ENCODE measurements at regions not wholly inside any gene's neighbourhood (a gene's known extent, or its start where the extent isn't known, plus 50 kb on each side); places are given as distances from the start of the nearest gene placed in this dataset.

DNA sequence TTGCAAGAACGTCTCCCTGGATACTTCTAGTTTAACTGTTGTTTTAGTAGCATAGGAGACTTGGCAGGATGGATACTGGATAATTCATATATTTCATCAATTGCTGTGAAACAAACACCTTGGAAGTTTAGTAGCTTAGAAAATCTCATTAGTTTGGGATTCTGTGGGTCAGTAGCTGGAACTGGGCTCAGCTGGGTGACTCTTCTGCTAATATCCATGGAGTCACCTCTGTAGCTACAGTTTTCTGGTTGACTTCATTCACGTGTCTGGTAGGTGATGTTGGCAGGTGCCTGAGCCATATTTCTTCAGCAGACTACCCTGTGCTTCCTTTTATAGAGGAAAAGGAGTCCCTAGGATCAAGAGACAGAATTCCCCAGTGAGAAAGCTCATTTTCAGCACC, 208.9 kb upstream of the PFKP start:
- DNase-seq (ENCODE audit: low spot score) = no peak

DNA sequence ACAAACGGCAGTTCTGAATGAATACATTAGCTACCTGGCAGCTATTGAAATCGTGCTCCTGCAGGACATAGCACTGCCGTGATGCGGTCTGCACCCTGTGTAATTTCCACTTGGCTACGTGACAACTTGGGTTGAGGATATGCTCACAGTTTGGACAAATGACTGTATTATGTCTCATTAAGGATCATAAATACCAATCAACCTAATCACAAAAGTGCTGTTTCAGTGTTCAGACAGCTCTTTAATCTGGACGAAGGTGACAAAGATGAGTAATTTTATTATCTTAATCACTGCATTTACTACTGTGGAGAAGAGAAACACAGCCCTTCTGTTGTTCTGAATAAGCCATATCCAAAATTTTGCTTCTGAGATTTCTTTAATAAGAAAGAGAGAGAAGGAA, 210.8 kb upstream of the PFKP start:
- DNase-seq (ENCODE audit: low spot score) = no peak

DNA sequence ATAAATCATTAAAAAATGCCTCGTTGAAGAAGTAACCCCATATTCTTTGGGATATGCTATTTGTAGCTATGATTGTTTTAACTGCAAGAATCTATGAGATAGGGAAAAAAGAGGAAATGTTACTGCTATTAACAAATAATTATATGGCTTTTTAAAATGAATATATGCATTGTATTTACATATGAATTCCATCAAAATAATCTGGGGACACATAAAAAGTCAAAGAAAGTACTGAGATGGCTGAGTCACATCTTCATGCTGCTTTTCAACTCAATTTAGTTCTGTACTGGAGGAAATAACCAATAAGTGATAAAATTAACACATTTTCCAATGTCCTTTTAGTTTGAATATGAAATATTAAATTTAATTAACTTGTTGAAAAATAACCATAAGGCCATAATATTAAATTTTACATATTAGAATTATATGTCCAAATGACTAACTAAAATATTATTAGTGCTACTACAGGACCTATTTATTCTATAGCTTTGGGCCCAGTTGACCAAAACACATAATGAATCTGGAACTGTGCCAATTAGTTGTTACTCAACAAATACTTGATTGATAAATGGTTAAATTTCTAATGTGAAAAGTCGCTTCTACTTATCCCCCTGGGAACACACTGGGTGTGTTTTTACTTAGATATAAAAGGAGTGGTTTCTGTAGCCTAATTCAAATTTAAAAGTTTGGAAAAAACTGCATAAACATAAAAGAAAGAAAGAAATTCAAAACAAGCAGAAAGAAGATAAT, 214.6 kb upstream of the PFKP start:
- no peak for DNase-seq (ENCODE audit: low spot score)

DNA sequence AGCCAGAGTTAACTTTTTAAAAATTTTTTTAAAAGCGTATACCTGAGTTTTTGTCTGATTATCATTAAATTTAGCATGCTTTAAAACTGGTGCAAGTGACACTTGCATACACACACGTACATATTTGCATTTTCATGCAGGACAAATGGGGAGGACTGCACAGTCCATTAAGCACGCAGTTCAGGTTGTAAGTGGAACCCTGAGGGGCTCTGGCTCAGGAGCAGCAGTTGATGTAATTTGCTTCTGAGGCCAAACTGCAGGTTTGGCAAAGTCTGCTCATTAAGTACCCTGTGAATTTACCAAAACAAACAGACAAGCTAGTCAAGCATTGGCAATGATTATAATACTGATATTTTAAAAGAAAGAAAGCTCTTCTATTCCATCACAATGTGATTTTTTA, 215.8 kb upstream of the PFKP start:
- no peak for DNase-seq (ENCODE audit: low spot score)

DNA sequence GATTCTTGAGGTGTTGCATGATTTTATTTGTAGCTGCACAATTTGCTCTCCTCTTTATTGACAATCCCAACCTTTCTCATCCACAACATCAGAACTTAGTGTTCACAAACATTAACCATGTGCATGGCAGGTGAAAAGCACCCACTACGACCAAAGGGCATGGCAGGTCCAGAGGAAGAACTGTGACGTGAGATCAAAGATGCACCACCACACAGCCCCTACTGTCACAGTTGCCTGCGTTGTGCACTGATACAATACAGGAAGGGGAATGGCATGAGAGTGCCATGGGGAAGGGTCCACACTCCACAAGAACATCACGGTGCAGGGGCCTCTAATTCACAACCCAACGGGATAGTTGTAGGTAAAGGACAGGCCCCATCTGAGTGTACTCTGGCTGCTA, 217.1 kb upstream of the PFKP start:
- DNase-seq (ENCODE audit: low spot score) = no peak

DNA sequence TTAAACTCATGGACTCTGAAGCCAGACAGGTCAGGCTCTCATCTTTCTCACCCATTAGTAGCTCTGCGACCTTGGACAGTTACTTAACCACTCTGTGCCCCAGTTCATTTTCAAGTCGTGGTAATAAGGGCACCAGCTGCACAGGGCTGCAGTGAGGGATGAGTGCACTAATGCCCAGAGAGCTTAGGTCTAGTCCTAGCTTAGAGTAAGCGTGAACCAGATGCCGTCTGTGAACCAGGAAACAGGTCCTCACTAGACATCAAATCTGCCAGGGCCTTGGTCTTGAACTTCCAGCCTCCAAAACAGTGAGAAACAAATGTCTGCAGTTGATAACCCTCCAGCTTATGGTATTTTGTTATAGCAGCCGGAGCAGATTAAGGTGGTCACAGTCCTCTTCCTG, 222.4 kb upstream of the PFKP start:
- no peak for DNase-seq (ENCODE audit: low spot score)

DNA sequence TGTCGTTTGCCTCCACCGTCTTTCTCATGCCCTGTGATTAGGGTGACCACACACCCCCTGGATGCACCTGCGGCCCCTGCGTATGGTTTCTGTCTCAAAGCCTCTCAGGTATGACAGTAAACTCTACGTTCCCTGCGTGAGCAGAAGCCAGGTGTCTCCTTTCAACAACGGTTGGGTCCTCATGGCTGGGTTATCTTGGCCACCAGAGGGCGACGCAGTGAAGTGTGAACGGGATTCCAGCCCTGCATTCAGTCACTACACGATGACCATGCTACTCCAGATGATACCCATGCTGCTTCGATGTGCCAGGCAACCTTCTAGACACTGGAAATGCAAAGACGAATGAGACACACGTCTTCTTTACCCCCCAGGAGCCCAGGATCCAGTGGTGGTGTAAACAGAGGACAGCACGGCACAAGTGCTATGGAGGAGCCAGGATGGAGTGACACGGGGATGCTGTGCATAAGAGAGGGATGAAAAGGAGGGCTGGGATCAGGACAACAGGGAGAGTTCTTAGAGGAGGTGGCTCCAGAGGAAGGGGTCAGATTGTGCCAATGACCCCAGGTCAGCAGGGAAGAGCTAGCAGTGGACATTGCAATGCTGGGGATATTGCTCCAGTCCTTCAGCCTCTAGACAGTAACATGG, 228.1 kb upstream of the PFKP start:
- no peak for DNase-seq (ENCODE audit: low spot score)

DNA sequence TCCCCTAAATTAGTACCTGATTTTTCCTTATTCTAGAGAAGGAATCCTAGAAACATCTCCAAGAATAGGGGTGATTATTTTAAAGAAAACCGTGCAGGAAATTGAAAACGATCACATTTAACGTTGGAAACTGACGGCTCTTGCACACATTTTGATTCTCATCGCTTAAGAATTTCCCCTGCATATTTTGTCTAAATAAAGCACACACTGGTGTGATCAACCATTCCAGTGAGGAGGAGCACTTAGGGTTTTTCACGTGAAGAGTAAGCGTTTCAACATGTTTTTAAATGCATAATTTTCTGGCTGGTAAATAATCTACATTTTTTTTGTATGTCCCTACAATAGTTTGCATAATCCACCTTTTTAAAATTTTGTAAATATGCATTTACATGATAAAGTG, 229.7 kb upstream of the PFKP start:
- DNase-seq (ENCODE audit: low spot score) = no peak

DNA sequence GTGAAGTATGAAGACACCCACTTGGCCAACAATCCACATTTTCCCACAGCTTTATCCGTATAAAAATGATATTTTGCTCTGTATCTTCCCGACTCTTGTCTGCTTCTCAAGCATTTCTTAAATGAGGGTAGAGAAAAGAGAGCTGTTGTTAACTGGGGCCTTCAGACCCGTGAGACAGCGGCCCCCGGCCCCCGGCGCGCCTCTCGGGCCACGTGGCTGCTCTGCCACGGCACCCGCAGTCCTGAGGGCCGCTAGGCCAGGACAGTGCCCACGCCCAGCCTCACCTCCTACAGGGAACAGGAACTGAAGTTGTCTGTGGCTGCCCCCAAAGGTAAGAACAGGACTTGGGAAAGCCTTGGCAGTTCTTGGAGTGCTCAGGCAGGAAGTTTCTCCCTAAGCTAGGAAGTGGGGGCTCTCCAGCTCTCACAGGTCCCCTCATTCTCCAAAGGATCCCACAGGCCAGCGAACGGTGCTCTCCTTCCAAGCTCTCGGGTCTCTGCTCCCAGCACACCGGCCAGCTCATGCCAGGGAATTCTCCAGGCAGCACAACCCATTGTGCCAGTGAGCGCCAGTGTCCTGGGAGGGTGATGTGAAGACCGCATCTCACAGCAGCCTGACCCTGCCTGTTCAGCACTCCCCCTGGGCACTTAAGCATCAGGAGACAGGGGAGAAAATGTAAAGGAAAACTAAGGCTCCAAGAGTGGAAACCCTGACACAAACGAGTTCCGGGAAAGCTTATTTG, 230.3 kb upstream of the PFKP start:
- DNase-seq (ENCODE audit: low spot score) = no peak

DNA sequence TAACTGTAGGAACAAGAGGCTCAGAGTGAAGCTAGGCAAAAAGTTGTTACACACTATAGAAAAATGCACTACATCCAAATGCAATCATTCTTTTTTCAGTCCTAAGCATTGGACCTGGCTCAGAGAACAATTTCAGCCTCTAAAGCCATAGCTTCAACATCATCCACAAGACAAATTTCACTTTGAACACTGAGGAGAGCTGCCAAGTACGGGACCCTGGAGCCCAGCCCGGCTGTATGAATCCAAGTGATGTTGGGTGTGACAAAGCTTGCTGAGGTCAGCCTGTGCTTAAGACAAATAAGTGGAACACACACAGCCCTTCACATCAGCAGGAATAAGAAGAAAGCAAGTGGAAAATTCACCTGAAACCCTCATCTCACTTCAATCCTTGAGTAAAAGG, 233.1 kb upstream of the PFKP start:
- no peak for DNase-seq (ENCODE audit: low spot score)

DNA sequence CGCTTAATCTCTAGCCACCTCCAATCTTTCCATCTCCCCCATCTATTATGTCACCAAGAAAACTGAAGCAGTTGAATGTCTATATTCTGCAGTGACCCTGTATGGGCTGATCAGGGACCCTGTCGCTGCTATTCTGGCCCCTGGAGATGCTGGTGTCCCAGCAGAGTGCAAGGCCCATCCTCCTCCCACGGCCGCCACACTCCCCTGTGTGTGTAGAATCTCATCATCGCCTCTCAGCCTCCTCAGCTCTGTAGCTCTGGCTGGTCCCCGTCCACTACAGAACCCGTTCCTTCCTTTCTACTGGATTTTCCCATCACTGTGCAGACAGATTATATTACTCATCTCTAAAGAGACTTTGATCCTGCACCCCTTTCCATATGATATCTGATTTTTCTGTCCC, 235.8 kb upstream of the PFKP start:
- no peak for DNase-seq (ENCODE audit: low spot score)

DNA sequence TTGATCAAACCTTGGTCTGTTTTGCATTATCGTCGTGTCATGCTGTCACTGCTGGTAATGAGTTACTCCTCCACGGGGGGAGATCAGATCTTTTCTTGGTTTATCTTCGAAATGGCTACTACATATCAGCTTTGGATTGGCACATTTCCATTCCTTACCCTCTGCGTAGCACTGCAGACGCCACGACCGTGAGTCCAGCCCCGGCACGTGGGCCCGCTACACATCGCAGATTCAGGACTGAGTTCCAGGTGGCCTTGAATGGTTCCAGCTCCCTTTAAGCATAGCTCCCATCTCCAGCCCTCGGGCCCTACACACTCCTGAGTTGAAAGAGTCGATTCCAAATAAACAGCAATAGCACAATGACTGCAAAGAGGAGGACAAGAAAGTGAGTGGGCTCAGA, 238.6 kb upstream of the PFKP start:
- DNase-seq (ENCODE audit: low spot score) = no peak

DNA sequence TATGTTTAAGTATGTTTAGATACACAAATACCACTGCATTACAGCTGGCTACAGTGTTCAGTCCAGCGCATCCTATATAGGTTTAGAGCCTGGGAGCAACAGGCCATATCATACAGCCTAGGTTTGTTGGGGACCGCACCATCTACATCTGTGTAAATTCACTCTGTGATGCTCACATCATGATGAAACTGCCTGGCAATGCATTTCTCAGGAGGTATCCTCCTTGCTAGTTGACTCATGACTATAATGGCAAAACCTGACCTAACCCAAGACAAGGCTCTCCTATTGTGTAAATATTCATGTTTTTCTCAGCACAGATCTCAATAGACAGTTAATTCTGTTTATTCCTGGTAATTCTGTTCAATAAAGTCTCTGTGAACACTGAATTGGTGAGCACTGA, 240.7 kb upstream of the PFKP start:
- DNase-seq (ENCODE audit: low spot score) = no peak

DNA sequence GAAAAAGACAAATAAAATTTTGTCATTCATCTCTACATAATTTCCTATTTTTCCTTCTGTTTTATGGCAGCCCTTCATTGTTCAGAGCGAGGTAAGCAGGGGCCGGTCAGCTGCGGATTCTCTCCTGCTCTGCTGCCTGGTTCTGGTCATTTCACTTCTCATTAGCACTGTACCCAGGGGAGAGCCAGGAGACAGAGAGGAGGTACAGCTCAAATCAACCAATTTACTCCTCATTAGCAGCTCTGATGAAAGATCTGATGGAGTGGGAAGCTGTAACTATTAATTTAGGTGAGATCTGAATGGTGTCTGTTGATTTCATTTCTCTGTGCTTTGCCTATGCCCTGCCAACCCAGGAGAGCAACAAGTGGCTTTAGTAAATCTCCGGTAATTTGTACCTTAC, 241.5 kb upstream of the PFKP start:
- DNase-seq (ENCODE audit: low spot score) = no peak

DNA sequence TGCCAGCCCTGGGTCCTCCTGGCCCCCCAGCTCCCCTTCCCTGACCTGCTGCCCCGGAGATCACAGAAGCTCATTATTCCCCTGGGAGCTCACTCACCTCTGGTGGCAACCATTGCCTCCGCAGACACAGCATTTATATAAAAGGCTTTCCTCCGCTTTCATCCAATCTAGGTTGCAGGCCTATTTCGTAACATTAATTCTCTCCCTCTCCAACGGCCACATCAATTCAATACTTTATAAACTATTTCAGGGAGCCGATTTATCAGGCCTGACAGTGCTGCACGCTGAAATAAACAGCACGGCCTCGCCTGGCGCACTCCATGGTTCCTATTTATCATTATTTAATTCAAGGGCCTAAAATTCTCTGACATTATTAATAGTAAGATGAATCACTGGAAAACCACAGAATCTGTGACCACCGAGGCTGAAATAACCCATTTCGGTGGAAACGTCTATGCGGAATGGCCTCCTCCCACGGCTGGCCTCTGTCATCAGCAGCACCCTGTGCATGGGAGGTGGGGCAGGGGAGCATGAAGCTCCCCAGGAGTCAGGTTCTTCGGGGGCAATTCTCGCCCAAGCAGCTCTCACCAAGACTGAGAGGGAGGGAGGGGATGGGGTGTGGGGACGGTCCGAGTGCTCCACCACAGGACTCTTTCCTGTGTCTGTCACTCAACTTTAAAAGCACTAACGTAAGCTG, 249.3 kb upstream of the PFKP start:
- DNase-seq (ENCODE audit: low spot score) = no peak

DNA sequence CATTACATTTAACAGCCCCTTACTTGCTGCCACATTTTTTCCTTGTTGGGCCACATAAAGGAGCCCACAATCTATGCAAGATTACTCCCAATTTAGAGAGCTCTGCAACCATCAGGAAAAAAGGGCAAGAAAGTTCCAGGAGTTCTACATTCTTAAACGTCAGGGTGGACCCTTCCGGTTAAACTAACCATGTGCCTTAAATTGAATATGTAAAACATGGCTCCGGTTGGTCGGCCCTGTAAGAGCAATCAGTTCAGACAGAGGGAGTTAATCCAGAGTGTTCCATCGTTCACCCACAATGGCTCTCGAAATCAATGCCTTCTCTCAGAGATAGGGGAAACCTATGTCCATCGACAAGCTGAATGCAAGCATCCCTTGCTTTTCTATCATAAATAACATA, 253.7 kb upstream of the PFKP start:
- DNase-seq (ENCODE audit: low spot score) = no peak

DNA sequence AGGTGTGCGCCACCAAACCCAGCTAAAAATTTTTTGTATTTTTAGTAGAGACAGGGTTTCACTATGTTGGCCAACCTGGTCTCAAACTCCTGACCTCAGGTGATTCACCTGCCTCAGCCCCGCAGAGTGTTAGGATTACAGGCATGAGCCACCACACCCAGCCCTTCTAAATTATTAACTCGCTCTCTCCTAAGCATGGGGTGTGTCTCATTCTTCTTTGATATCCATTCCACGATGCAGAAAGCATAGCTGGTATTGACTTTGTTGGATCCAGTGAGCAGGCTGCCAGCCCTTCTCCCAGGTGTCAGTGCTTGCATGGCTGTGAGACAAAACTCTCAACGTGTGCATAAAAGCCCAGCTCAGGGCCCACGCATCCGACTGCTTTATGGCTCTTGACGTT, 254.1 kb upstream of the PFKP start:
- no peak for DNase-seq (ENCODE audit: low spot score)

DNA sequence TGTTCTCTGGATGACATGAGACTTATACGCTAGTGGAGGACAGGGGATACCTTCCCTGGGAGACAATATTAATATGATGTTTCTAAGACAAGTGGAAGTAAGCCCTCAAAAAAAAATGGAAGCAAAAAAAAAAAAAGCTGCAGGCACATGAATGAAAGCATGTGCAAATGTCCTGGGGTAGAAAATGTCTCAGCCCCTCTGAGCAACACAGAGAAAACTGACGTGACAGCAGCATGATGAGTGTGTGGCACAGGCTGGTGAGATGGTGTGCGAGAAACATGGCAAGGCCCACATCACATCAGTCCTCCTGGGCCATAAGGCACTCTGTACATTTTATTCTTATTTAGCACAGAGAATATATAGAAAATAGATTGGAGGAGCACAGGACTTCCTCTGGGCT, 254.7 kb upstream of the PFKP start:
- DNase-seq (ENCODE audit: low spot score) = no peak

DNA sequence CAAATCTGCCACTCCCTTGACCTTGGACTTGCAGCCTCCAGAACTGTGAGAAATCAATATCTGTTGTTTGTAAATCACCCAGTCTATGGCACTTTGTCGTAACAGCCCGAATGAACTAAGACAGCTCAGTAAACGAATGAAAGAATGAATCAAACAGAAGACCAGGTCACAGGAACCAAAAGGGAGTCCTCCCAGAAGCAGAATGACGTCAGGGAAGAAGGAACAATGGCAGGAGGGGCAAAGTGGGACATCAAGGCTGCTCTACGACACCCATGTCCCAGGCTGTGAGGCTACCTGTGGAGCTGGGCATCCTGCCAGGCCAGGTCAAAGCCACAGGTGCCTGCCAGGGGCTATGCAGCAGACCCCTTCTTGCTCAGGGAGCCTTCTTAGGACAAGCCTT, 267.2 kb upstream of the PFKP start:
- DNase-seq (ENCODE audit: low spot score) = no peak

DNA sequence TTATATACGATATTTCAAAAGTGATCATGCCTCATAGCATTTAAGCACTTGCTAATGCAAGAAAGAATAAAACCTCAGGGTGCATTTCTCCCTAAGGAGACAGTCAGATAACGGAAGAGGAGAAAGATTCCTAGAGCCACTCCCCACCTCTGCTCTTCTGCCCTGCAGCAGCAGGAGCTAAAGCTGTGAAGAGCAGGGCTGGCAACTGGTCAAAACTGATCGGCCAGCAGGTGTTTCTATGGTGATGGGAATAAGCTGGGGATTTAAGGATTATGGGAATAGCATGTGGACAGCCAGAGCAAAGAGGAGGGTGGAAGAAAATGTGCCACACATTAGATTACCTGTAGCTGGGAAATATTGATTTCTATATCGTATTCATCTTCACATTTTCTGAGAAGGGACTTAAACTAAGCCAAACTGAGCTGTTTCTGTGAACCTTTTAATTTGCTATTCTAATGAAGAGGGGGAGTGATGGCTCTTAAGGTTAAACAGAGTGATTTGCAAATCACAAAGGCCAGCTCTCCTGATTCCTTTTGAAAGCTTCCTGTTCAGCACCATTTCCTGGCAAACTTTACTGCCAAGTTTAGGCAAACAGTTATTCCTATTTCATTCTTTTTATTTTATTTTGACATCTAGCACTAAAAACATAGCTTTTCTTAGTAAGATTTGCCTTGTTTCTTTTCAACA, 268.9 kb upstream of the PFKP start:
- DNase-seq (ENCODE audit: low spot score) = no peak

DNA sequence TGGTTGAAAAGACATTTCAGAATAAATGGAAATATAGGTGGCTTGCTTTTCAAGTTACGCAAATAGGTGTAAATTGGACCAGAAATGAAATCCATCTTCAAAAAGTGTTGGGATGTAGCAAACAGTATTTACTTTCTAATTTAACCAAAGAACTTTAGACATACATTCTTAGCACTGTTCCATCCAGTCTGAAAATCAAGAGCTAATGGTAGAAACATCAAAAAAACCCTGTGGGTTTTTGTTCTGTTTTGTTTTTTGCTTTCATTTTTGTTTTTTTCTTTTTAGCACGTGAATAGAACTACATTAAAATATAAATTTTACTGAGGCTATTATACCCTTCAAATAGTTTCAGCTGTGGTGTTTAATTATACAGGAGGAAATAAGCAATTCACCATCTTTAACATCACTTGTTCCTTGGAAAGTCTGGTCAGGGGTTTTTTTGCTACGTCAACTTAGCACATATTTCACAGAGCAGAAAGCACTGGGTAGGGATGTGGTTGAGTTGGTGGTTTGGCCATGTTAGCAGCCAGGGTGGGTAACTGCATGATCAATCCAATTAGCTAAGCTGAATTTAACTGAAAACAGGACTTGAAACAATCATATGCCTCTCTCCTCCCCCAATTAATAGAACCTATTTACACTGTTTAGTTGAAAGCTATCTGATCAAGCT, 275.4 kb upstream of the PFKP start:
- no peak for DNase-seq (ENCODE audit: low spot score)

Data from CD4-positive, alpha-beta T cell treated with Interleukin-2 at 100 ng/mL for 4 hours (primary cell).